ENCODE measurements at regions not wholly inside any gene's neighbourhood (a gene's known extent, or its start where the extent isn't known, plus 50 kb on each side); places are given as distances from the start of the nearest gene placed in this dataset.

GRCh38 chr2:67954093-67954748, 108.6 kb downstream of the C1D start:
- Histone ChIP-seq H3K4me1 (ENCODE audit: control insufficient read depth, insufficient read depth, low read length) (no peaks in the 10 kb centered on the region), H3K9me3 (ENCODE audit: control insufficient read depth, insufficient read depth, low read length) (no peaks in the 10 kb centered on the region), H3K36me3 (ENCODE audit: control insufficient read depth, insufficient read depth, low read length) (no peaks in the 10 kb centered on the region), H3K27me3 (ENCODE audit: control insufficient read depth, insufficient read depth, low read length) (no peaks in the 10 kb centered on the region), H3K4me3 (ENCODE audit: low read depth, low read length) (no peak overlapping the region), H3K9ac (ENCODE audit: low read depth, low read length) (no peak overlapping the region)

DNA sequence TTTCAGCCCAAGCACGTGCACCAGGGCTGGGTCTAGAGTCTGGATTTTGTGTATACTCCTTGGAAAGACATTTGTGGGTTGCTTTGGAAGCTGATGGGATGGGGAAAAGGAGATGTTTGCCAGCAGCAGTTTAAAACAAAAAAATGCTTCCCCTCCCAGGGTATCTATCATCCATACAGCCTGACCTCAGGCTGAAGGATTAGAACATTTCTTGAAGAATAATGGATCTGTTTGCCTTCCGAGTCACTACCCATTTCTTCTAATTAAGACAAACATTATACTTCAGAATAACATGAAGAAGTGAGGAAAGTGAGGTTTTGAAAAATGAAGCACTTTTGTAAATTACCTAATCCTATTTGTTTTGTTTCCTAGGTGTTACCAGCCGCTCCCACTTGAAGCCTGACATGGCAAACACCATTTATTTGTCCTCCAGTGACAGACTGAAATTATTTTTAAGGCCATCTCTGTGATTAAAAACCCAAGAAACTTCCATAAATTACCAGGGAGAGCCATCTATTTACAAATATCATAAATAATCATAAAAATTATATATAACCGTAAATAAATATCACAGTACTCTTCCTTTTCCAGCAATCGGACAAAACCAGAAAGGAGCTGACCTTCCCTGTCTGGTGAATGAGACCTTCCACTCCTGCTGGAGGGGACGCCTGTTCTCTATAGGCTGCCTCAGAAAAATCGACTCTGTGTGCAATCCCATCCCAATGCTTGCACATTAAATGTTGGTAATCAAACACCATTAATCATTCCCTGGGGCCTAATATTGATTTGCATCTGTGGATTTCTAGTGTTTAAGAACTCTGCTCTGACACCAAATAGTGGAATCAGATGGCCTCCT, 106.8 kb downstream of the C1D start:
- H3K4me1 ChIP-seq (ENCODE audit: control insufficient read depth, insufficient read depth, low read length): no peaks in the 10 kb centered on the region
- no peaks in the 10 kb centered on the region for H3K36me3 ChIP-seq (ENCODE audit: control insufficient read depth, insufficient read depth, low read length)
- no peak overlapping the region for H3K9ac ChIP-seq (ENCODE audit: low read depth, low read length)
- no peaks in the 10 kb centered on the region for H3K9me3 ChIP-seq (ENCODE audit: control insufficient read depth, insufficient read depth, low read length)
- H3K4me3 ChIP-seq (ENCODE audit: low read depth, low read length): no peak overlapping the region
- H3K27me3 ChIP-seq (ENCODE audit: control insufficient read depth, insufficient read depth, low read length): no peaks in the 10 kb centered on the region

GRCh38 chr2:67965246-67965645, 97.6 kb downstream of the C1D start:
- Histone ChIP-seq H3K4me3 (ENCODE audit: low read depth, low read length) (no peak overlapping the region), H3K36me3 (ENCODE audit: control insufficient read depth, insufficient read depth, low read length) (no peaks in the 10 kb centered on the region), H3K27me3 (ENCODE audit: control insufficient read depth, insufficient read depth, low read length) (no peaks in the 10 kb centered on the region), H3K4me1 (ENCODE audit: control insufficient read depth, insufficient read depth, low read length) (no peaks in the 10 kb centered on the region), H3K9me3 (ENCODE audit: control insufficient read depth, insufficient read depth, low read length) (peaks cover 3% of the 10 kb centered on the region), H3K9ac (ENCODE audit: low read depth, low read length) (no peak overlapping the region)

DNA sequence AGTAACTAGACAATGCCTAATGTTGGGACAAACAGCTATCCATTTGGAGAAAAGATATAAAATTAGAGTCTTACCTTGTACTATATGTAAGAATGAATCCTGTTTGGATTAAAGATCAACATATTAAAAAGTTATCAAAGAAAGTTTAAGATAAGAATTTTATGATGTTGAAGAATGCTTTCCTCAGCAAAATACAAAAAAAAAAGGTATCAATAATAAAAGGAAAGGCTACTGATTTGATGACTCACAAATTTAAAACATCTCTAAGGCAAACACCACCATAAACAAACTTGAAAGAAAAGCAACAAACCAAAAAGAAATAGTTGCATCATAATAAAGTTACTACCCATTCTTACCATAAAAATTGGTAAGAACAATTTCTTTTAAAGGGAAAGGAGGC, 92.7 kb downstream of the C1D start:
- Histone ChIP-seq H3K4me1 (ENCODE audit: control insufficient read depth, insufficient read depth, low read length) (no peaks in the 10 kb centered on the region), H3K4me3 (ENCODE audit: low read depth, low read length) (no peak overlapping the region), H3K36me3 (ENCODE audit: control insufficient read depth, insufficient read depth, low read length) (no peaks in the 10 kb centered on the region), H3K9ac (ENCODE audit: low read depth, low read length) (no peak overlapping the region), H3K9me3 (ENCODE audit: control insufficient read depth, insufficient read depth, low read length) (no peaks in the 10 kb centered on the region), H3K27me3 (ENCODE audit: control insufficient read depth, insufficient read depth, low read length) (no peaks in the 10 kb centered on the region)

- H3K9ac ChIP-seq (ENCODE audit: low read depth, low read length): no peak overlapping the region
- H3K27me3 ChIP-seq (ENCODE audit: control insufficient read depth, insufficient read depth, low read length): no peaks in the 10 kb centered on the region
- H3K4me3 ChIP-seq (ENCODE audit: low read depth, low read length): no peak overlapping the region
- no peaks in the 10 kb centered on the region for H3K9me3 ChIP-seq (ENCODE audit: control insufficient read depth, insufficient read depth, low read length)
- H3K4me1 ChIP-seq (ENCODE audit: control insufficient read depth, insufficient read depth, low read length): no peaks in the 10 kb centered on the region
- H3K36me3 ChIP-seq (ENCODE audit: control insufficient read depth, insufficient read depth, low read length): no peaks in the 10 kb centered on the region
Observed at GRCh38 chr2:67970542-67970941, 92.3 kb downstream of the C1D start.

- H3K4me3 ChIP-seq (ENCODE audit: low read depth, low read length): no peak overlapping the region
- no peak overlapping the region for H3K9ac ChIP-seq (ENCODE audit: low read depth, low read length)
- H3K4me1 ChIP-seq (ENCODE audit: control insufficient read depth, insufficient read depth, low read length): no peaks in the 10 kb centered on the region
- no peaks in the 10 kb centered on the region for H3K36me3 ChIP-seq (ENCODE audit: control insufficient read depth, insufficient read depth, low read length)
- no peaks in the 10 kb centered on the region for H3K9me3 ChIP-seq (ENCODE audit: control insufficient read depth, insufficient read depth, low read length)
- H3K27me3 ChIP-seq (ENCODE audit: control insufficient read depth, insufficient read depth, low read length): no peaks in the 10 kb centered on the region
Observed at GRCh38 chr2:67974559-67975430, 88.0 kb downstream of the C1D start.

DNA sequence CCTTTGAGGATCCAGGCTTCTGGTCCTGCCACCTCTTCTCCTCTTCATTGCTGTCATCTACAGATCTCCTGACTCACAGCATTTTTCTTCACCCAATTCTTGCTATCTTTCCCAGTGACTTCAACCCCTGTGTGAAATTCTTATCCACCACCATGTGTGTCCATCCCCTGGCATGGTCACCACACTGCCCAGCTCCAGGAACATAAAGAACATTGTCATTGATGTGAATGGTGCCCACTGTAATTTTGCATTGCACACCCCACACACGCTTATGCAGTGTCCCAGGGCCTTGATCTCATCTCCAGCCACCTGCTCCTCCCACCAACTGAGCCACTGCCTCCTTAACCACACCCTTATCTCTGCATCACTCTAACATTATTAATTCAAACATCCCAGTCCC, 85.3 kb downstream of the C1D start:
- no peak overlapping the region for H3K9ac ChIP-seq (ENCODE audit: low read depth, low read length)
- peaks cover 3% of the 10 kb centered on the region for H3K9me3 ChIP-seq (ENCODE audit: control insufficient read depth, insufficient read depth, low read length)
- no peaks in the 10 kb centered on the region for H3K4me1 ChIP-seq (ENCODE audit: control insufficient read depth, insufficient read depth, low read length)
- no peak overlapping the region for H3K4me3 ChIP-seq (ENCODE audit: low read depth, low read length)
- no peaks in the 10 kb centered on the region for H3K27me3 ChIP-seq (ENCODE audit: control insufficient read depth, insufficient read depth, low read length)
- H3K36me3 ChIP-seq (ENCODE audit: control insufficient read depth, insufficient read depth, low read length): no peaks in the 10 kb centered on the region

- peaks cover 3% of the 10 kb centered on the region for H3K9me3 ChIP-seq (ENCODE audit: control insufficient read depth, insufficient read depth, low read length)
- no peaks in the 10 kb centered on the region for H3K27me3 ChIP-seq (ENCODE audit: control insufficient read depth, insufficient read depth, low read length)
- H3K4me3 ChIP-seq (ENCODE audit: low read depth, low read length): no peak overlapping the region
- H3K36me3 ChIP-seq (ENCODE audit: control insufficient read depth, insufficient read depth, low read length): no peaks in the 10 kb centered on the region
- H3K4me1 ChIP-seq (ENCODE audit: control insufficient read depth, insufficient read depth, low read length): no peaks in the 10 kb centered on the region
- H3K9ac ChIP-seq (ENCODE audit: low read depth, low read length): no peak overlapping the region
Observed at GRCh38 chr2:67982956-67983355, 79.8 kb downstream of the C1D start.

DNA sequence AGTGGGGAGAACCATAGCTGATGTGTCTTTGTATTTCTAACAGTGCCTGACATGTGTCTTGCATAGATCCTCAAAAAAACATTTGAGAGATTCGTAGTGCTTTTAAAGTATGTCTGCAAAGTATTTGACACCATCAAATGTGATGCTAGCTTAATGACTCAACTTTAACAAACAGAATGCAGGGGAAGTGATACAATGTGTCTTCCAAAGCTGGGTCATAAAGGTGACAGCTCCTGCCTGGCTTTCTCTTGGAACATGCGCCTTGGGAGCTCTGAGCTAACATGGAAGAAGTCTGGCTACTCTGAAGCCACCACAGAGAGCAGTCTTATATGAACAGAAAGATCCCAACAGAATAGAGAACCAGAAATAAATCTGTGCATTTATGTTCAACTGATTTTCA, 78.2 kb downstream of the C1D start:
- Histone ChIP-seq H3K9ac (ENCODE audit: low read depth, low read length) (no peak overlapping the region), H3K9me3 (ENCODE audit: control insufficient read depth, insufficient read depth, low read length) (peaks cover 3% of the 10 kb centered on the region), H3K4me3 (ENCODE audit: low read depth, low read length) (no peak overlapping the region), H3K36me3 (ENCODE audit: control insufficient read depth, insufficient read depth, low read length) (no peaks in the 10 kb centered on the region), H3K4me1 (ENCODE audit: control insufficient read depth, insufficient read depth, low read length) (no peaks in the 10 kb centered on the region), H3K27me3 (ENCODE audit: control insufficient read depth, insufficient read depth, low read length) (no peaks in the 10 kb centered on the region)

- H3K27me3 ChIP-seq (ENCODE audit: control insufficient read depth, insufficient read depth, low read length): no peaks in the 10 kb centered on the region
- no peak overlapping the region for H3K4me3 ChIP-seq (ENCODE audit: low read depth, low read length)
- no peaks in the 10 kb centered on the region for H3K36me3 ChIP-seq (ENCODE audit: control insufficient read depth, insufficient read depth, low read length)
- H3K4me1 ChIP-seq (ENCODE audit: control insufficient read depth, insufficient read depth, low read length): no peaks in the 10 kb centered on the region
- no peak overlapping the region for H3K9ac ChIP-seq (ENCODE audit: low read depth, low read length)
- no peaks in the 10 kb centered on the region for H3K9me3 ChIP-seq (ENCODE audit: control insufficient read depth, insufficient read depth, low read length)
Observed at GRCh38 chr2:67985586-67985985, 77.2 kb downstream of the C1D start.

DNA sequence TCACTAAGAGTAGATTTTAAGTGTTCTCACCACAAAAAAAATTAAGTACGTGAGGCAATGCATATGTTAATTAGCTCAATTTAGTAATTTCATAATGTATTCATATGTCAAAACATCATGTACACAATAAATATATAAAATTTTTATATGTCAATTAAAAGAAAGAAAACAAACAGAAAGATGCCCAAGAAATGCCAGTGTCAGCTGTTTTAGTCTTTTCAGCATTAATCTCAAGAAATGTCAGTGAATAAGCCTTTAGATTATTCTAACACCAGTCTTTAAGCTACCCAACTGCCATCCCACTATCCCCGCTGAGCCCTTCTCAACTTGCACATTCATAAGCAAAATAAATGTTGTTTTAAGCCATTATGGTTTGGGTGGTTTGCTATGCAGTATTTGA, 76.5 kb downstream of the C1D start:
- Histone ChIP-seq H3K9me3 (ENCODE audit: control insufficient read depth, insufficient read depth, low read length) (no peaks in the 10 kb centered on the region), H3K9ac (ENCODE audit: low read depth, low read length) (no peak overlapping the region), H3K36me3 (ENCODE audit: control insufficient read depth, insufficient read depth, low read length) (no peaks in the 10 kb centered on the region), H3K27me3 (ENCODE audit: control insufficient read depth, insufficient read depth, low read length) (no peaks in the 10 kb centered on the region), H3K4me1 (ENCODE audit: control insufficient read depth, insufficient read depth, low read length) (no peaks in the 10 kb centered on the region), H3K4me3 (ENCODE audit: low read depth, low read length) (no peak overlapping the region)

Measured in iPS-15b (cell line).